Psoas muscle (tissue), 7 donors: ENCODE measurements at regions not wholly inside any gene's neighbourhood (a gene's known extent, or its start where the extent isn't known, plus 50 kb on each side); places are given as distances from the start of the nearest gene placed in this dataset.

ENCODE experiments used
- ATAC-seq, 4 donors: fragments of 200-7000 bp; cut with Tn5 transposase; one replicate each; pipeline ENCODE4 v1.9.1; 2020; ENCODE audit warnings: moderate library complexity in 3 of 4, mild to moderate bottlenecking in 2 of 4
- DNase-seq, 2 donors: peaks; one replicate each; pipeline ENCODE4 v3.0.0-alpha.2; 2020
- H3K27ac ChIP-seq: fragments of 200-600 bp; one replicate; pipeline ENCODE4 v1.8.0; 2022
- H3K27me3 ChIP-seq, 3 donors: fragments of 200-600 bp in 1 of 3; one replicate each; pipeline versions ENCODE4 v1.6.1 to v1.8.0; 2013 to 2022; ENCODE audit warnings: low read length in 2 of 3, mild to moderate bottlenecking in 2 of 3, moderate library complexity in 1 of 3; ENCODE audit not compliant: insufficient read depth in 3 of 3
- H3K36me3 ChIP-seq, 2 donors: fragments of 200-600 bp in 1 of 2; one replicate each; pipeline versions ENCODE4 v1.6.1 to v1.8.0; 2013 to 2022; ENCODE audit warnings: low read depth in 1 of 2, mild to moderate bottlenecking in 1 of 2, moderate library complexity in 1 of 2; ENCODE audit not compliant: insufficient read depth in 1 of 2
- H3K4me1 ChIP-seq: fragments of 200-600 bp; one replicate; pipeline ENCODE4 v1.8.0; 2022
- H3K4me3 ChIP-seq: fragments of 200-600 bp; one replicate; pipeline ENCODE4 v1.8.0; 2022; ENCODE audit warnings: mild to moderate bottlenecking
- H3K9me3 ChIP-seq: fragments of 200-600 bp; one replicate; pipeline ENCODE4 v1.8.0; 2022
- CTCF ChIP-seq: fragments of 200-600 bp; IDR thresholded peaks from one replicate; pipeline ENCODE4 v1.8.0; 2022; ENCODE audit warnings: antibody characterized with exemption
- WGBS, 3 donors: extraction: QIAGEN DNeasy Blood & Tissue Kit; methylation state at CpG; one replicate each; pipeline versions ENCODE4 v1.1.6 to v1.1.7; 2013; 5-methylcytosine and 5-hydroxymethylcytosine counted together
- intact Hi-C, 2 donors: fragments of 100-400 bp; cut with DNase I; formaldehyde crosslinking; loops; one replicate each; pipeline versions ENCODE4 v1.11.0 to v1.14.2; 2022
- donor health status: healthy with polysubstance abuse.
- donor health status: DM: no; HTN: no; CAD: no; lungs with moderate emphysema.
- donor health status: Bipolar disorder and iron deficiency.
- donor health status: healthy.
- donor health status: DM: yes; HTN: yes; CAD: no.
- donor health status: DM: no; HTN: no; CAD: no.
- donor health status: DM: yes; HTN: yes; CAD: no.

GRCh38 chr21:16287046-16287445, 557.3 kb downstream of the USP25 start:
- H3K36me3 ChIP-seq, result no peaks in the 10 kb centered on the region
- peaks cover 18% of the 10 kb centered on the region for H3K4me1 ChIP-seq
- H3K4me3 ChIP-seq, result no peak overlapping the region
- no peak for TF ChIP-seq CTCF
- H3K27ac ChIP-seq, result no peak overlapping the region
- intact Hi-C loops, result no loop called here
- no peaks in the 10 kb centered on the region for H3K27me3 ChIP-seq
- WGBS, 3 donors, result 23 to 36% (median 31%) methylated on average over 2 of the region's 2 CpGs
- H3K9me3 ChIP-seq, result no peaks in the 10 kb centered on the region
- peak in 2 of 4 donors; percentile 39 to 67 for ATAC-seq
- no peak for DNase-seq

- TF ChIP-seq CTCF, result no peak
- no peak overlapping the region for H3K4me3 ChIP-seq
- ATAC-seq (no peak), DNase-seq (no peak)
- no peaks in the 10 kb centered on the region for H3K9me3 ChIP-seq
- H3K27ac ChIP-seq, result no peak overlapping the region
- intact Hi-C loops, result no loop called here
- H3K4me1 ChIP-seq, result peaks cover 10% of the 10 kb centered on the region
- no peaks in the 10 kb centered on the region for H3K27me3 ChIP-seq
- H3K36me3 ChIP-seq, result no peaks in the 10 kb centered on the region
- WGBS, 3 donors, result 96 to 98% (median 96%) methylated on average over 7 of the region's 7 CpGs
These were observed 561.5 kb downstream of the USP25 start for GRCh38 chr21:16291296-16291695.

GRCh38 chr21:16294128-16294527, 564.3 kb downstream of the USP25 start:
- no peak for DNase-seq
- WGBS, 3 donors, result 32 to 50% (median 40%) methylated on average over 5 of the region's 5 CpGs
- Histone ChIP-seq H3K4me1 (no peaks in the 10 kb centered on the region), H3K9me3 (no peaks in the 10 kb centered on the region), H3K4me3 (no peak overlapping the region), H3K27ac (no peak overlapping the region), H3K36me3 (no peaks in the 10 kb centered on the region), H3K27me3 (no peaks in the 10 kb centered on the region)
- no peak for TF ChIP-seq CTCF
- peak; percentile 85 to 93 (median 92) for ATAC-seq
- intact Hi-C loops, result no loop called here

- intact Hi-C loops, result loop anchor here in 1 of 2 donors (10.0 kb wide), 1 partner anchor 122 kb away; no protein-coding TSS in a partner anchor
- H3K27ac ChIP-seq, result peak overlapping the region; percentile 79
- ATAC-seq (peak; percentile 86 to 93 (median 92)), DNase-seq (peak; percentile 40 to 68)
- no peaks in the 10 kb centered on the region for H3K36me3 ChIP-seq
- peaks cover 20% of the 10 kb centered on the region for H3K4me1 ChIP-seq
- no peaks in the 10 kb centered on the region for H3K9me3 ChIP-seq
- WGBS, 3 donors, result 30 to 37% (median 31%) methylated on average over 4 of the region's 4 CpGs
- H3K4me3 ChIP-seq, result peak overlapping the region; percentile 21
- no peaks in the 10 kb centered on the region for H3K27me3 ChIP-seq
- no peak for TF ChIP-seq CTCF
These were observed 573.1 kb downstream of the USP25 start for GRCh38 chr21:16302851-16303282.
